ENCODE measurements at regions not wholly inside any gene's neighbourhood (a gene's known extent, or its start where the extent isn't known, plus 50 kb on each side); places are given as distances from the start of the nearest gene placed in this dataset.

DNA sequence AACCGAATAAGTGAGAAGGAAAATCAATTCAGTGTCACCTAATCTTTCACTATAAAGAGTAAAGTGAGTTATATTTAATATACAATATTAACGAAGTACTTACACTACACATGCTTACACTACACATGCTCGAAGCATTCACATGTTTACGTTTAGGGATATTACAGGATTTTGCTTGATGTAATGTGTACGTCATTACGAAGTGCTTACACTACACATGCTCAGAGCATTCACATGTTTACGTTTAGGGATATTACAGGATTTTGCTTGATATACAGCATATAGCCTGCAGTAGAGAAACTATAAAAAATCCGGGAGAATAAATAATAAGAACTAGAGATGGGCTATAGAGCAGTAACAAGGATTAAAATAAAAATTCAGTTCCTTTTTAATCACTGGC lies 538.8 kb upstream of the CXADR start:
- TF ChIP-seq CTCF (conservative IDR thresholded peaks at IDR 0.05; ENCODE audit: low read depth in 2 of 2) (no peak), ZNF114 (CRISPR knock-in tag; IDR thresholded peaks at IDR 0.05) (no peak)
- TF ChIP-seq, protein P1, sequence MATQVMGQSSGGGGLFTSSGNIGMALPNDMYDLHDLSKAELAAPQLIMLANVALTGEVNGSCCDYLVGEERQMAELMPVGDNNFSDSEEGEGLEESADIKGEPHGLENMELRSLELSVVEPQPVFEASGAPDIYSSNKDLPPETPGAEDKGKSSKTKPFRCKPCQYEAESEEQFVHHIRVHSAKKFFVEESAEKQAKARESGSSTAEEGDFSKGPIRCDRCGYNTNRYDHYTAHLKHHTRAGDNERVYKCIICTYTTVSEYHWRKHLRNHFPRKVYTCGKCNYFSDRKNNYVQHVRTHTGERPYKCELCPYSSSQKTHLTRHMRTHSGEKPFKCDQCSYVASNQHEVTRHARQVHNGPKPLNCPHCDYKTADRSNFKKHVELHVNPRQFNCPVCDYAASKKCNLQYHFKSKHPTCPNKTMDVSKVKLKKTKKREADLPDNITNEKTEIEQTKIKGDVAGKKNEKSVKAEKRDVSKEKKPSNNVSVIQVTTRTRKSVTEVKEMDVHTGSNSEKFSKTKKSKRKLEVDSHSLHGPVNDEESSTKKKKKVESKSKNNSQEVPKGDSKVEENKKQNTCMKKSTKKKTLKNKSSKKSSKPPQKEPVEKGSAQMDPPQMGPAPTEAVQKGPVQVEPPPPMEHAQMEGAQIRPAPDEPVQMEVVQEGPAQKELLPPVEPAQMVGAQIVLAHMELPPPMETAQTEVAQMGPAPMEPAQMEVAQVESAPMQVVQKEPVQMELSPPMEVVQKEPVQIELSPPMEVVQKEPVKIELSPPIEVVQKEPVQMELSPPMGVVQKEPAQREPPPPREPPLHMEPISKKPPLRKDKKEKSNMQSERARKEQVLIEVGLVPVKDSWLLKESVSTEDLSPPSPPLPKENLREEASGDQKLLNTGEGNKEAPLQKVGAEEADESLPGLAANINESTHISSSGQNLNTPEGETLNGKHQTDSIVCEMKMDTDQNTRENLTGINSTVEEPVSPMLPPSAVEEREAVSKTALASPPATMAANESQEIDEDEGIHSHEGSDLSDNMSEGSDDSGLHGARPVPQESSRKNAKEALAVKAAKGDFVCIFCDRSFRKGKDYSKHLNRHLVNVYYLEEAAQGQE (IDR thresholded peaks at IDR 0.05; ENCODE audit: unreplicated experiment): no peak

All from GM23338 (cell line).